ENCODE measurements at regions not wholly inside any gene's neighbourhood (a gene's known extent, or its start where the extent isn't known, plus 50 kb on each side); places are given as distances from the start of the nearest gene placed in this dataset.

DNA sequence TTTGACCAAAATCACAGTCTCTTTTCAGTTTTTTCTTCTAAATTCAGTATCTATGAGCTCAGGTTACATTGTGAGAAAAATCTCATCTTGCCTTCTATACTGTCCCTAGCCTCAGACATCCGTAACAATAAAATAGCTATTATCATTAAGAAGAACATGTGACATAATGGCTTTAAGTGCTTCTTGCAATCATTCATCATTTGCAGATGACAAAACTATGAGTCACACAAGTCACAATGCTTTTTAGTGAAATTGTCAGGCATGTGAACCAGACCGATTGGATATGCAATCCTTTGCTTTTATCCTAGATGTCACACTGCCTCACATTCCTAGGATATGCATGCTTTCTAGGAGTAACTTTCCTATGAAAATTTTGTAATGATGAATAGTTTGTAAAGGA, 313.1 kb downstream of the SLC6A15 start:
- Histone ChIP-seq H3K56ac (replicated peaks; ENCODE audit: insufficient read length, low read depth, low read length) (no peak overlapping the region), H3K4ac (replicated peaks; ENCODE audit: insufficient read length, low read depth, low read length) (no peak overlapping the region), H3K79me1 (ENCODE audit: low read depth, low read length) (no peaks in the 10 kb centered on the region), H3K27me3 (replicated peaks in 1 of 4; ENCODE audit: control insufficient read depth in 3 of 4, extremely low read depth in 1 of 4, insufficient read depth in 3 of 4, low read length in 3 of 4) (no peaks in the 10 kb centered on the region), H3K4me3 (ENCODE audit: extremely low read depth in 1 of 4, insufficient read depth in 2 of 4, low read depth in 3 of 4, low read length in 4 of 4) (no peak overlapping the region), H2BK20ac (ENCODE audit: low read length) (no peak overlapping the region), H3K14ac (ENCODE audit: insufficient read length) (no peak overlapping the region), H3K27ac (ENCODE audit: low read depth, low read length) (no peak overlapping the region), H2BK15ac (ENCODE audit: low read length) (no peak overlapping the region), H2BK5ac (ENCODE audit: low read depth, low read length) (no peak overlapping the region), H4K91ac (replicated peaks; ENCODE audit: insufficient read length, low read length) (no peak overlapping the region), H4K20me1 (replicated peaks in 1 of 2; ENCODE audit: control insufficient read depth in 1 of 2, insufficient read depth in 2 of 2, low read length in 2 of 2) (no peaks in the 10 kb centered on the region), H3K36me3 (ENCODE audit: control insufficient read depth in 2 of 4, insufficient read depth in 4 of 4, low read length in 3 of 4) (no peaks in the 10 kb centered on the region), H4K5ac (ENCODE audit: insufficient read length, low read depth, low read length) (no peak overlapping the region), H3K79me2 (ENCODE audit: control insufficient read depth in 1 of 2, insufficient read depth in 2 of 2, low read length in 2 of 2) (no peaks in the 10 kb centered on the region), H3K23me2 (ENCODE audit: low read depth, low read length) (no peaks in the 10 kb centered on the region), H3K18ac (ENCODE audit: extremely low read depth, low read length) (no peak overlapping the region), H3K9me3 (ENCODE audit: insufficient read depth in 2 of 2, low read depth in 1 of 2, low read length in 1 of 2) (no peaks in the 10 kb centered on the region), H3K23ac (ENCODE audit: insufficient read length) (no peak overlapping the region), H2BK12ac (ENCODE audit: low read depth, low read length) (no peak overlapping the region), H2AK5ac (ENCODE audit: low read depth, low read length) (no peak overlapping the region), H3K4me2 (ENCODE audit: insufficient read depth in 1 of 2, low read depth in 2 of 2, low read length in 2 of 2) (no peak overlapping the region), H3K4me1 (replicated peaks in 1 of 4; ENCODE audit: control insufficient read depth in 3 of 4, insufficient read depth in 4 of 4, low read length in 3 of 4) (peaks cover 0 to 6% (median under 1%) of the 10 kb centered on the region in 4 experiments; a peak in 3 of 7 replicates), H3K9ac (replicated peaks in 1 of 4; ENCODE audit: extremely low read depth in 1 of 4, low read depth in 3 of 4, low read length in 3 of 4) (no peak overlapping the region), H2AFZ (ENCODE audit: low read length) (no peak overlapping the region), H4K8ac (ENCODE audit: extremely low read depth, insufficient read depth, low read length) (no peak overlapping the region), H2BK120ac (replicated peaks; ENCODE audit: low read depth, low read length) (no peak overlapping the region)
- WGBS, 2 experiments (ENCODE audit: extremely low coverage in 1 of 2, insufficient coverage in 1 of 2, insufficient read length in 1 of 2, insufficient replicate concordance in 2 of 2, low coverage in 1 of 2, low lambda C conversion rate in 2 of 2, missing lambda C conversion rate in 1 of 2), result 65% methylated on average over 2 of the region's 2 CpGs; no CpG with 5 or more reads in 1 of the 2 experiments
- ChIA-PET CTCF (ENCODE audit: partially characterized antibody) (interaction anchor here (1.2 kb wide), 1 partner anchor 20 kb away, joined by 4 read pairs; no protein-coding TSS in a partner anchor), POLR2A (ENCODE audit: partially characterized antibody) (interaction anchor here (0.9 kb wide), 1 partner anchor 23 kb away, joined by 3 read pairs; no protein-coding TSS in a partner anchor)
- DNase-seq (ENCODE audit: low read depth in 1 of 2, low spot score in 2 of 2) (no peak), FAIRE-seq (no peak)
- TF ChIP-seq RBBP5 (IDR thresholded peaks at IDR 0.05; ENCODE audit: borderline replicate concordance, low read depth, low read length) (no peak), CTBP2 (IDR thresholded peaks at IDR 0.05; ENCODE audit: borderline replicate concordance, insufficient read depth, insufficient read length, low read length) (no peak), CEBPB (IDR thresholded peaks at IDR 0.05; ENCODE audit: low read depth, low read length) (no peak), CREB1 (IDR thresholded peaks at IDR 0.05) (no peak), YY1 (IDR thresholded peaks at IDR 0.05; ENCODE audit: low read depth, low read length) (no peak), NRF1 (IDR thresholded peaks at IDR 0.05; ENCODE audit: low read depth, low read length) (no peak), TEAD4 (IDR thresholded peaks at IDR 0.05; ENCODE audit: low read depth, low read length) (no peak), MAFK (IDR thresholded peaks at IDR 0.05; ENCODE audit: low read depth, low read length) (no peak), CHD2 (IDR thresholded peaks at IDR 0.05; ENCODE audit: low read length) (no peak), KDM4A (IDR thresholded peaks at IDR 0.05; ENCODE audit: low read depth, low read length, severe bottlenecking) (no peak), KDM5A (IDR thresholded peaks at IDR 0.05; ENCODE audit: low read length) (no peak), TCF12 (IDR thresholded peaks at IDR 0.05; ENCODE audit: low read depth, low read length) (no peak)
- TF ChIP-seq, protein P1, sequence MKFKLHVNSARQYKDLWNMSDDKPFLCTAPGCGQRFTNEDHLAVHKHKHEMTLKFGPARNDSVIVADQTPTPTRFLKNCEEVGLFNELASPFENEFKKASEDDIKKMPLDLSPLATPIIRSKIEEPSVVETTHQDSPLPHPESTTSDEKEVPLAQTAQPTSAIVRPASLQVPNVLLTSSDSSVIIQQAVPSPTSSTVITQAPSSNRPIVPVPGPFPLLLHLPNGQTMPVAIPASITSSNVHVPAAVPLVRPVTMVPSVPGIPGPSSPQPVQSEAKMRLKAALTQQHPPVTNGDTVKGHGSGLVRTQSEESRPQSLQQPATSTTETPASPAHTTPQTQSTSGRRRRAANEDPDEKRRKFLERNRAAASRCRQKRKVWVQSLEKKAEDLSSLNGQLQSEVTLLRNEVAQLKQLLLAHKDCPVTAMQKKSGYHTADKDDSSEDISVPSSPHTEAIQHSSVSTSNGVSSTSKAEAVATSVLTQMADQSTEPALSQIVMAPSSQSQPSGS (IDR thresholded peaks at IDR 0.05; ENCODE audit: low read length), result no peak
- TF ChIP-seq, protein P2, sequence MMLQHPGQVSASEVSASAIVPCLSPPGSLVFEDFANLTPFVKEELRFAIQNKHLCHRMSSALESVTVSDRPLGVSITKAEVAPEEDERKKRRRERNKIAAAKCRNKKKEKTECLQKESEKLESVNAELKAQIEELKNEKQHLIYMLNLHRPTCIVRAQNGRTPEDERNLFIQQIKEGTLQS (IDR thresholded peaks at IDR 0.05; ENCODE audit: insufficient read depth, low read depth, low read length), result no peak

All from H1 (cell line).